GM19025 (cell line): ENCODE measurements at regions not wholly inside any gene's neighbourhood (a gene's known extent, or its start where the extent isn't known, plus 50 kb on each side); places are given as distances from the start of the nearest gene placed in this dataset.
A peak's percentile ranks its signal among the peaks of the same experiment; 100 is the strongest.

Source experiments
- ATAC-seq: cut with Tn5 transposase; IDR thresholded peaks from one replicate; pipeline ENCODE4 v1.9.1; 2021; ENCODE audit warnings: mild to moderate bottlenecking, low read depth, moderate library complexity; ENCODE audit not compliant: unreplicated experiment

DNA sequence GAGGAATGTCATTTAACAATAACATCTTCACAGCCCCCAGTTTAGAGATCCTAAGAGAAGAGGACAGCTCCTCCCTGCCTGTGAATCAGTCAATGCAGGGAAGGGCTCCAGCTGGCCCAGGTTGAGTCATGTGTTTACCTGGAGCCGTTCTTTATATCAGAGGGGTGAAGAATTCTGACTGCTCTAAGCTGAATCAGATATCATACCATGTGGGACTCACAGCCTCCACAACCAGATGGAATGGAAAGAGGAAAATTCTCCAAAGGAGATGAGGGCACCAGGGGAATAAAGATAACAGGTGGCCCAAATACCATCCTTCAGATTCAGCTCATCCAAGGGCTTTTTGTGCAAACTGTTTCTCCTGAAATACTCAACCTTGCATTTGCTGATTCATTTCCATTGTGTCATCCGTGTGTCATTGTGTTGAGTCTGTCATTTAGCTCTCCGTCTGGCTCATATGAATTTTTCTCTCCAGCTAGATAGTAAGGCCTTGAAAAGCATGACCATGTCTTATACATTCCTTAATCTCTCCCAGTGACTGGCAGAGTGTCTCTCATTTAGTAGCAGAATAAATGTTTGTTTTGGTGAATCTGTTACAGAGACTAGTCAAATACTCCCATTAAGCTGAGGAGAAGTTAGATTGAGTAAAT lies 217.9 kb downstream of the RFC3 start:
- ATAC-seq: no peak

GRCh38 chr13:34037636-34038540 lies 219.9 kb downstream of the RFC3 start:
- ATAC-seq: peak; percentile 49

GRCh38 chr13:34038541-34039068 lies 220.7 kb downstream of the RFC3 start:
- peak; percentile 36 for ATAC-seq

GRCh38 chr13:34039678-34040077 lies 221.7 kb downstream of the RFC3 start:
- ATAC-seq: no peak

GRCh38 chr13:34040863-34041262 lies 222.9 kb downstream of the RFC3 start:
- no peak for ATAC-seq

- ATAC-seq: no peak
Measured at GRCh38 chr13:34044041-34044440, 226.1 kb downstream of the RFC3 start.

- no peak for ATAC-seq
Measured at GRCh38 chr13:34044660-34045080, 226.7 kb downstream of the RFC3 start.

GRCh38 chr13:34046457-34046856 lies 228.5 kb downstream of the RFC3 start:
- no peak for ATAC-seq

- no peak for ATAC-seq
Measured at GRCh38 chr13:34048652-34049051, 230.7 kb downstream of the RFC3 start.

DNA sequence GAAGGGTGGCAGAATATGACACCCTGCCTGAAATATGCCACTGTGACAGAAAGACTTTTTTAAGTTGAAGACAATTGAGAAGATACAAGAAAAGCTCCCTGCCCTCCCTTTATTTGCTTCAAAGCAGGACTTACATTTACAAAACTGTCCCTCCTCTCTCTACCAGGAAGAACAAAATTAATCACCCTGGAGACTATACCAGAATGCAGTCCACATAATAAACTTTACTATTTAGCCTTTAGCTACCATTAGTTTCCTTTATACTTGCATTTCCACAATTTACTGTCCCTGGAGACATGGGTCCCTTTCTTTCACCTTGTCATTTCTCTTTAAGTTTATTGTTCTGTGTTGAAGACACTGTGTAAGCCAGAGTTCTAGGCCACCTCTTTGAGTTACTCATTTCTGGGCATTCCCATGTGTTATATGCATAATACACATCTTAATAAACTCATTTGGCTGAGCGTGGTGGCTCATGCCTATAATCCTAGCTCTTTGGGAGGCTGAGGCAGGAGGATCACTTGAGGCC lies 238.8 kb downstream of the RFC3 start:
- ATAC-seq: no peak

GRCh38 chr13:34064456-34065205 lies 246.7 kb downstream of the RFC3 start:
- no peak for ATAC-seq

DNA sequence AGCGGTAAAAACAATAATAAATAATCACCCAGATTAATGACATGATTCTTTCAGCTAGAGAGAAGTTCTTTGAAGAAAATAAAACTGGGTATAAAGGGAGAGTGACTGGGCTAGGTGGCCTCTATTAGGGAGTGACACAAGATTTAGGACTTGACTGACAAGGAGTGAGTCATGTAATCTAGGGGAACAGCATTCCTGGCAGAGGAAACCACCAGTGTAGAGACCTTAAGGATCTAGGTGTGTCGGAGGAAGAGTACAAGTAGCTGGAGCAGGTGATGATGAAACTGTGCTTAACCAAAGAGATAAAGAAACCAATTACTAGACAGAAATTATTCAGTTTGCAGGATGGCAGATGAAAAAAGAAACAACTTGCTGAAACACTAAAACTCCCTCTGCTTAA lies 248.0 kb downstream of the RFC3 start:
- ATAC-seq: no peak

GRCh38 chr13:34066344-34066743 lies 248.4 kb downstream of the RFC3 start:
- no peak for ATAC-seq

DNA sequence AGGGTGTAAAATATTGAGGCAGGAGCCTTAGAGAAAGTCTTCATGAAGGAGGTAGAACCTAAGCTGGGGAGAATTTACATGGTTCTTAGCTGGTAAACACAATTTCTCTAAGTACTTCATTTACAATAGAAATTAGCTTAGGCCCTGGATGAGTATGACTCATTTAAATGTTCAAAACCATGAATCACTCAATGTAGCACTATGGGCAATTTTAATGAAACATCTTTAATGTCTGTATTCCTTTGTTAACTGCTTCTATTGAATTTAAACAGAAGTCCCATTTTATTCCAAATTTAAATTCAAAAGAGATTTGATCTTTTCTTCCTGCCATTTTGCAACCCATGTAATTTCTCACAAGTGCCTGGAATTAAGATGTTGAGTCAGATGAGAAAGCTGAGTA lies 252.1 kb downstream of the RFC3 start:
- no peak for ATAC-seq

DNA sequence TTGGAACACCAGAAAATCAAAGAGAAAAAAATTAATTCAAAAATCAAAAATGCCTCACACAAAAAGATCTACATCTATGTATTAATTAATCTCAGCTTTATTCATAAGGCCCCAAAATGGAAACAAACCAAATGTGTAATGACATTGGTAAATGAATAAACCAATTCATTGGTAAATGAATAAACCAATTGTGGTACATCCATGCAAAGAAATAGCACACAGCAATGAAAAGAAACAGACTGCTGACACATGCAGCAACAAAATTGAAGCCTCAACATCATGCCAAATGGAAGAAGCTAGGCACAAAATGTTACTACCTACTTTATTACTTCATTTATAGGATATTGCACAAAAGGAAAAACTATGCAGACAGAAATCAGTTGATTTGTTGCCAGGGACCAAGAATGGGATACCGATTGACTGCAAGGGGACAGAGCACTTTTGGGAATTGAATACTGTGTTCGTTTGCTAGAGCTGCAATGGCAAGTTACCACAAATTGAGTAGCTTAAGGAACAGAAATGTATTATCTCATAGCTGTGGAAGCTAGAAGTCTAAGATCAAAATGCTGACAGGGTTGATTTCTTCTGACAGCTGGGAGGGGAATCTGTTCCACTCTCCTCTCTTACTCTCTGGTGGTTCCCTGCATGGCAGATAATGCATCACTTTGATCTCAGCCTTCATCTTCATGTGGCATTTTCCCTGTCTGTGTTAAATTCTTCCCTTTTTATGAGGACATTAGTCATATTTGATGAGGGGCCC lies 252.8 kb downstream of the RFC3 start:
- no peak for ATAC-seq

DNA sequence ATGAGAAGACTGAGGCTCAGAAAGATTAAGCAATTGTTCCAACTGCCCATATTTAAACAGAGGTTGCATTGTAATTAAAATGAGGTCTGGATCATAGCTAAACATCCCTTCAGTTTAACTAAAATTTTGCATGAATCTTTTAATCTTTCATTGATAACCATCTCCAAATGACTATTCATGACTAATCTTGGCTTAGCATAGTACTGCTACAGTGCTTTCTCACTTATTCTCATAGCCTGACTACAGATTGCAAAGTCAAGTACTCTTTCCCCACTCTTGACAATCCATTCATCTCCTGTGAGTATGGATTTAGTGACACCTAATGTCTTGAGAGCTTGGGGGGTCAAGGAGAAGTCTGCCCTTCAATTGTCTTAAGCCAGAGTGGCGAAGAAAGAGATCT lies 258.4 kb downstream of the RFC3 start:
- no peak for ATAC-seq

DNA sequence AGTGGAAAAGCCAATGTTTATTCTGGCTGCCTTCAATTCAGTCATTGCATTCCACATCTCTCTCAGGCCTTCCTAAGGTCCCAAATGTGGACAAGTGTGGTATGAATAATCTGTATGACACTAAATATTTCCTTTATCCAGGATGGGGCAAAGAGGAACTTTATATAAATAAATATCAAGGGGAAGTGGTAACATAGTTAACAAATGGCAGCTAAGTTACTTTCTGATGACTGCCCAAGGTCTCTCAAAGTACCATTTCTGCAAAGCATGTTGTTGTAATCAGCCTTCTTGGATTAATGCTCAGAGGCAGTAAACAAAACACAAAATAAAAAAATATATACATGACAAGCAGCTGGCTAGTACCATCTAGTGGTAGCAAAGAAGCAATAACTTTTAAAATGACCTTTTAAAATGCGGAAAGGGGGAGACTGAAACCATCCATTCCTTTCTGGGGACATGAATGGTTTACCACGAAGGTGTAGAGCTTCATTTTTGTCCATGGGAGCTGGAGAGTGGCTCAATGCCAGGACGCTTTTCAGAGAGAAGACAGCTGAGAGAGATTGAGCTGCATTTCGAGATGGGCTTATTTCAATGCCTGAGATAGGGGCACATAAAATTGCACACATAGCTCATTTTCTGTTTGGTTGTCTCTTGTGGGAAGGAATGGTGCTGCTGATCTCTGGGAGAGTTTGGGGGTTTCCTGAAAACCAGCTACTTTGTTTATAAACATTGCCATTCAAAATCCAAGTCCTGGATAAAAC lies 259.2 kb downstream of the RFC3 start:
- no peak for ATAC-seq

GRCh38 chr13:34078334-34078999 lies 260.5 kb downstream of the RFC3 start:
- no peak for ATAC-seq

GRCh38 chr13:34085204-34085603 lies 267.3 kb downstream of the RFC3 start:
- no peak for ATAC-seq
